Activated naive CD8-positive, alpha-beta T cell treated with anti-CD3 and anti-CD28 coated beads, Interleukin-2, amount 50 U/mL, for 24 hours (primary cell): ENCODE measurements at regions not wholly inside any gene's neighbourhood (a gene's known extent, or its start where the extent isn't known, plus 50 kb on each side); places are given as distances from the start of the nearest gene placed in this dataset.
"Not testable (repeated sequence)": the region's sequence is repeated elsewhere in the genome, so short reads cannot be mapped to it uniquely, and the experiment has no call there.

Experiments used
- ATAC-seq: fragments of 150-1000 bp; cut with Tn5 transposase; one replicate; pipeline ENCODE4 v1.10.0; 2021
- DNase-seq: peaks from one replicate; pipeline ENCODE4 v3.0.0; 2021
- H3K27ac Mint-ChIP-seq: one replicate; pipeline ENCODE4 v1.8.0; 2021; ENCODE audit warnings: mild to moderate bottlenecking, mixed read lengths
- H3K27me3 Mint-ChIP-seq: one replicate; pipeline ENCODE4 v1.8.0; 2021; ENCODE audit warnings: mixed read lengths
- H3K36me3 Mint-ChIP-seq: one replicate; pipeline ENCODE4 v1.8.0; 2021; ENCODE audit warnings: low read depth, mixed read lengths
- H3K4me1 Mint-ChIP-seq: one replicate; pipeline ENCODE4 v1.8.0; 2021; ENCODE audit warnings: mixed read lengths
- H3K4me3 Mint-ChIP-seq: one replicate; pipeline ENCODE4 v1.8.0; 2021; ENCODE audit warnings: mild to moderate bottlenecking, moderate library complexity, mixed read lengths
- H3K9me3 Mint-ChIP-seq: one replicate; pipeline ENCODE4 v1.8.0; 2021; ENCODE audit warnings: mixed read lengths

DNA sequence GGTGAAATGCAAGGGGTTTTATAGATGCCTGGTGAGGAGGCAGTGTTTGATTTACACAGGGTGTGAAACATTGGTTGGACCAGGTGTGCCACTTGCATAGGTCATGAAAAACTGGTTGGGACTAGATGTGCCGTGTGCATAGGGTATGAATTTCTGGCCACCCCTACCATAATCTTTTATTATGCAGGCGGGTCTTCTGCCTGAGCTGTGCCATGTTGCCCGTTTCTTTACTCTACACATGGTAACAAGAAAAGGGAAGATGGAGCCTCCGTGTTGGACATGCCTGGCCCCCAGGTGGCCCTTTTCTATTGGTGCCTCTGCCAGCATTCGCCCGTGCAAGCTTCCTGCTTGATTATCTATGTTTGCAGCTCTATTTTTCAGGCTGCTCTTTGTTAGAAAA lies 805.4 kb downstream of the TRIB2 start:
- Mint-ChIP-seq H3K36me3 (no peaks in the 10 kb centered on the region), H3K9me3 (no peaks in the 10 kb centered on the region), H3K27me3 (no peaks in the 10 kb centered on the region), H3K4me3 (no peak overlapping the region), H3K27ac (no peak overlapping the region), H3K4me1 (no peaks in the 10 kb centered on the region)
- DNase-seq = no peak
- ATAC-seq = no peak

DNA sequence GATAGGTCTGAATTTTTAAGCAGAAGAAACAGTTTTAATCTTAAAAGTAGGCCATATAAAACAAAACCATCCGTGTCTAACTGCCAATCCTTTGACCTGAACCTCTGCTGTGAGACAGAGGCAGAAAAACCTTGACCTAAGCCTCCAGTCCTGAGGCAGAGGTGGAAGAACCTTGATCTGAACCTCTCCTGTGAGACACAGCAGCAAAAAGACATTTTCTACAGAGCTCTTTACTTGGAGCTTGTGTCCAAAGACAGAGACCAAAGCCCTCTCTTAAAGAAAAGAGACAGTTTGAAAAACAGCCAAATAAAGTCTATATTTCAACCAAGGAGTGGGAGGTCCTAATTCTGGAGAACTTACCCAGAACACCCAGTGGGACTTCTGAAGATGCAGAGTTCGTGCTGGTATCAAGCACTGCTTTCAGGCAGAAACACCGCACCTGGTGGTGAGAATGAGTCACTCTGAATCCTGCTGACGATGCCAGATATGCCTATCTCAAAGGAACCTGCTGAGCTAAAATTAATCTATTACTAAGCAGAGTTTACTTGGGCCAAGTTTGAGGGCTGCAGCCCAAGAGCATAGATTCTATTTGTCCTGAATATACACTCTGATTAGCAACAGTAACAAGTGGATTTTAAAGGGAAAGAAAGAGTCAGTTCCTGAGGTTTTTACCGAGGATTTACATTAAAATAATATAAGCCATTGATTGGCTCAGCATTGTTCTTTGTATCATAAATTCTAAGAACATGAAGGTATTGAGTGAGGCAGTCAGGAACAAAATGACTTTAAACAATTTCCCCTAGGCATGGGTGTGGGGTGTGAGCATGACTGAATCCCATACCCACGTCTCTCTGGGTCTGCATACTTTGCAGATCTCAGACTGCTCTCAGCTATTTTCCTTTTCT lies 806.4 kb downstream of the TRIB2 start:
- no peak for ATAC-seq
- Mint-ChIP-seq H3K9me3 (no peaks in the 10 kb centered on the region), H3K27me3 (no peaks in the 10 kb centered on the region), H3K4me3 (no peak overlapping the region), H3K27ac (no peak overlapping the region), H3K36me3 (no peaks in the 10 kb centered on the region), H3K4me1 (no peaks in the 10 kb centered on the region)
- no peak for DNase-seq

DNA sequence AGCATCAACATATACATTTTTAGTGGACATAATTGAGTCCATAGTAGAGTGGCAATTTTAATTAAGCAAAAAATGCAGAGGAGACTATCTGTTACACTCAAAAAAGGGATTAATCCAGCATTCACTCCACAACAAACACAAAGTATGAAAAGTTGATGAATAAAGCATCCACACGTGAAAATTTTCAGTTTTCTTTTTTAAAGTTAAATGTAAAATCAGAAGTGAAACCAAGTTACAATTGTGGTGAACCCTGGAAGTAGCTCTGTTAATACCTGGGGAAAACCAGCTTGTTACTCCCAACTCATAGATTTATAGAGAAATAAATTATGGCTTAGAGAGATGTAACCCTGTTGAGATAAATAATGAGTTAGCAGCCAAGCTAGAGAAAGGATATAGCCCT lies 807.8 kb downstream of the TRIB2 start:
- no peak overlapping the region for H3K27ac Mint-ChIP-seq
- DNase-seq (no peak), ATAC-seq (no peak)
- H3K27me3 Mint-ChIP-seq = no peaks in the 10 kb centered on the region
- H3K36me3 Mint-ChIP-seq = no peaks in the 10 kb centered on the region
- H3K4me3 Mint-ChIP-seq = no peak overlapping the region
- no peaks in the 10 kb centered on the region for H3K4me1 Mint-ChIP-seq
- no peaks in the 10 kb centered on the region for H3K9me3 Mint-ChIP-seq

DNA sequence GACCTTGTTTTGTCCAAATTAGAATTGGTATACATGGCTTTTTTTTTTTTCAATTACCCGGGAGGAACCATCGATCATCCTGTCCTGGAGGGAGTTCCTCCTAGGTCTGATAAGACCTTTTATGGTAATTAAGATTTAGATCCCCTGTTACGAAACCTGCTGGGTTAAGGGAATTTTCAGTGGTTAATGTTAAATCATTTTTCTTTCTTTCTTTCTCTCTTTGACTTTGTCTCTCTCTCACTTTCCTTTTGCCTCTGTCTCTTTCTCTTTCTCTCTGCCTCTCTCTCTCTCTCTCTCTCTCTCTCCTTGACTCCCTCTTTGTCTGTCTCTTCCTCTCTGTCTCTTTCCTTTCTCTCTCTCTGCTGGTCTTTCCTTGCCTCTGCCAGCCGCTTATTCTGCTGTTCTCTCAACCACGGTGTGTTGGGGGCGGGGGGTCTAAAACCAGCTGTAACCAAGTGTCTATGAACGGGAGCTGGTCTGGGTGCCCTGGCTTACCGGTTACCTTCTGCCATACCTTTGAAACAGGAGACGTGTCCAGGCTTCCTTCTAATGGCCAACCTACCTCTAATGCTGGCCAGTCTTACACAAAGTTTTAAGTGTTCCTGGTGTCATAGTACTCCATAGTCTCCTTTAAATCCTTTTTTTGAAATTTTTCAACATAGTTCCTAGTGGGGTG lies 815.1 kb downstream of the TRIB2 start:
- H3K9me3 Mint-ChIP-seq, H3K27me3 Mint-ChIP-seq, DNase-seq, H3K27ac Mint-ChIP-seq, ATAC-seq, H3K4me3 Mint-ChIP-seq, H3K4me1 Mint-ChIP-seq, H3K36me3 Mint-ChIP-seq: not testable (repeated sequence)

DNA sequence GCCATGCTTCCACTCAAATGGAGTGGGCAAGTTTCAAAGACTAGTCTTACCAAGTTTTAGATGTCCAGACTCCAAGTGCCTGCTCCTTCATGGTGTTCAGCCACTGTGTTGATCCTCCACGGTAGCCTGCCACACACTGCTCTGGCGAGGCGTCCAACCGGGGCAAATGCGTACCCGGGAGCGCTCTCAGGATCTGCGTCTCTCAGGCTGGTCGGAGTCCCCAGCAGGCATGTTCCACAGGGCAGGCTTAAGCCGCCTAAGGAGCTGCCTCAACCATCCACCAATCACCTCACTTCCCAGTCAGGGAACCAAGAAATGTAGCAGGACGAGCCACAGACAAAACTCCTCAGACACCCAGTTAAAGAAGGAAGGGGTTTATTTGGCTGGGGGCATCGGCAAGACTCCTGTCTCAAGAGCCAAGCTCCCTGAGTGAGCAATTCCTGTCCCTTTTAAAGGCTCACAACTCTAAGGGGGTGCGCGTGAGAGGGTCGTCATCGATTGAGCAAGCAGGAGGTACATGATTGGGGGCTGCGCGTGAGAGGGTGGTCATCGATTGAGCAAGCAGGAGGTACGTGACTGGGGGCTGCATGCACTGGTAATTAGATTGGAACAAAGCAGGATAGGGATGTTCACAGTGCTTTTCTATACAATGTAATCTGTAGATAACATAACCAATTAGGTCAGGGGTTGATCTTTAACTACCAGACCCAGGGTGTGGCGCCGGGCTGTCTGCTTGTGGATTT lies 816.2 kb downstream of the TRIB2 start:
- not testable (repeated sequence) for H3K27ac Mint-ChIP-seq, ATAC-seq, H3K9me3 Mint-ChIP-seq, DNase-seq, H3K4me3 Mint-ChIP-seq, H3K27me3 Mint-ChIP-seq, H3K4me1 Mint-ChIP-seq, H3K36me3 Mint-ChIP-seq

DNA sequence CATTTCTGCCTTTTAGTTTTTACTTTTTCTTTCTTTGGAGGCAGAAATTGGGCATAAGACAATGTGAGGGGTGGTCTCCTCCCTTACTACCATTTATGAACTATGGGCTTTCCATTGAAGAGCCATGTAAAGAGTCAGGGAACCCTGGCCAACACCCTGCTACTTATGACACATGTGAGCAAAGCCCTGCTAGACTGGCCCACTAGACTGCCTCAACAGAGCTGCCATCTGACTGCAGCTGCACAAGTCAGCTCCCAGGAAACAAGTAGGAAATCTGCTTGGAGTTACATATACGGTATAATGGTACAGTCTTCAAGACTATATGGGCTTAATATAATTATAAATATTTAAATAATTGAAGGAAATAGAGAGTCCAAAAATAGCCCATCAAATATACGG lies 816.8 kb downstream of the TRIB2 start:
- no peaks in the 10 kb centered on the region for H3K9me3 Mint-ChIP-seq
- H3K27me3 Mint-ChIP-seq = no peaks in the 10 kb centered on the region
- no peak overlapping the region for H3K27ac Mint-ChIP-seq
- ATAC-seq (no peak), DNase-seq (no peak)
- no peak overlapping the region for H3K4me3 Mint-ChIP-seq
- H3K4me1 Mint-ChIP-seq = no peaks in the 10 kb centered on the region
- H3K36me3 Mint-ChIP-seq = no peaks in the 10 kb centered on the region

DNA sequence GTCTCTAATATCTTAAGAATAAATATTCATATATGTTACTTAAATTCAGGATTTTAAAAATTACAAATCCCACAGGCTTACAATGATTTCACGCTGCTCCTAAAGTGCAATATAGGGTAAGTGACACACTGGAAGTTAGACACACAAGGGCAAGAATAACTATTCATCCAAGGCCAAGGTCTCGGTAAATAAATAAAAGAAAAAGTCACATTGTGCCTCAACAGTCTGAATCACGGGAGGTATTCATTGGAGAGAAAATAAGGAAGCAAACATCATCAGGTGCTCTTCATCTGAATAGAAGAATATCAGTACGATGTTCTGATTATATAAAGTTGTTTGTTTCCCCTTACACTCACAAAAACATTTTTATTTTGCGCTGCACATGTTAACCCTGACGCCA lies 820.2 kb downstream of the TRIB2 start:
- Mint-ChIP-seq H3K36me3 (no peaks in the 10 kb centered on the region), H3K9me3 (no peaks in the 10 kb centered on the region), H3K27me3 (no peaks in the 10 kb centered on the region), H3K4me1 (no peaks in the 10 kb centered on the region), H3K4me3 (no peak overlapping the region), H3K27ac (no peak overlapping the region)
- DNase-seq (no peak), ATAC-seq (no peak)

DNA sequence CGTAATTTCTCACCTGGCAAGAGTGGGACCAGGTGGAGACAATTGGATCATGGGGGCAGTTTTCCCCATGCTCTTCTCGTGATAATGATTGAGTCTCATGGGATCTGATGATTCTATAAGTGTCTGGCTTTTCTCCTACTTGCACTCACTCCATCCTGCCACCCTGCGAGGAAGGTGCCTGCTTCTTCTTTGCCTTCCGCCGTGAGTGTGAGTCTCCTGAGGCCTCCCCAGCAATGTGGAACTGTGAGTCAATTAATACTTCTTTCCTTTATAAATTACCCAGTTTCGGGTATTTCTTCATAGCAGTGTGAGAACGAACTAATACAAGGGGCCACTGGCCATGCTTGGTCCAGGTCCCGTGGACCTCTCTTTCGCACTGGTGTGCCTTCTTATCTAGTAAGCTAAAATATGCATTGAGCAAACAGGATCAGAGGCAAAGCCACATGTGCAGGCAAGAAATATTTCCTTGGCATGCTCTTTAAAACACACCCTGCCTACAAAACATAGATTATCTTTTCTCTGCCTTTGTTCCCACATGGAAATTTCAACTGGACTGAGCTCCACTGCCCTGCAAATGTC lies 821.1 kb downstream of the TRIB2 start:
- Mint-ChIP-seq H3K4me1 (no peaks in the 10 kb centered on the region), H3K4me3 (no peak overlapping the region), H3K9me3 (no peaks in the 10 kb centered on the region), H3K36me3 (no peaks in the 10 kb centered on the region), H3K27ac (no peak overlapping the region), H3K27me3 (no peaks in the 10 kb centered on the region)
- DNase-seq (no peak), ATAC-seq (no peak)

DNA sequence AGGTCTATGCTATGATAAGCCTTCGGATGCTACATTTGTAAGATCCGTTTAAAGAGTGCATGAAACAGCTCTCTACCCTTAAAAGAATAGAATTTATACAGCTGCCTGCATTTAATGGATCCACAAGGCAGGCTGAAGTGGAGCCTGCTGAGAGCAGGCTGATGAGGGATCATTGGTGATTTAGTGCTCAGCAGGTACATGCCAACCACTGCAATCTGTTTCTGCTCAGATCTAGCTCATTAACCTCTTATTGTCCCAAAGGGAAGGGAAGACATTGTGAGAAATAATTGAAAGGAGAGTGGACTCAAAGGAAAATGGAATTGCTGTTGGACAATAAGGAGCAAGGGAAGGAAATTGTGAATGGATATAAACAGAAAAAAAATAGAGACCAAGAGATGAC lies 822.6 kb downstream of the TRIB2 start:
- Mint-ChIP-seq H3K36me3 (no peaks in the 10 kb centered on the region), H3K27me3 (no peaks in the 10 kb centered on the region), H3K4me1 (no peaks in the 10 kb centered on the region), H3K9me3 (no peaks in the 10 kb centered on the region), H3K4me3 (no peak overlapping the region), H3K27ac (no peak overlapping the region)
- ATAC-seq = no peak
- DNase-seq = no peak

DNA sequence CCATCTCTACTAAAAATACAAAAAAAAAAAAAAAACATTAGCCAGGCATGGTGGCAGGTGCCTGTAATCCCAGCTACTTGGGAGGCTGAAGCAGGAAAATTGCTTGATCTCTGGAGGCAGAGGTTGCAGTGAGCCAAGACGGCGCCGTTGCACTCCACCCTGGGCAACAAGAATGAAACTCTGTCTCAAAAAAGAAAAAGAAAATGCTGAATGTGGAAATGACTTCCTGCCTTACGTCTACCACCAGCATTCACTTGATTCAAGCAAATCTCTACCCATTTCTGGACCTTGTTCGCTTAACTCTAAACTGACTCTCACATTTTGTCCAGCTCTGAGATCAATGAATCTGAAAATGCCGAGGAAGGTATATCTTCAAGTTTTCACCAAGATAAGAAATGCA lies 825.3 kb downstream of the TRIB2 start:
- Mint-ChIP-seq H3K4me3 (no peak overlapping the region), H3K9me3 (no peaks in the 10 kb centered on the region), H3K27me3 (no peaks in the 10 kb centered on the region), H3K36me3 (no peaks in the 10 kb centered on the region), H3K4me1 (no peaks in the 10 kb centered on the region), H3K27ac (no peak overlapping the region)
- DNase-seq (no peak), ATAC-seq (no peak)

DNA sequence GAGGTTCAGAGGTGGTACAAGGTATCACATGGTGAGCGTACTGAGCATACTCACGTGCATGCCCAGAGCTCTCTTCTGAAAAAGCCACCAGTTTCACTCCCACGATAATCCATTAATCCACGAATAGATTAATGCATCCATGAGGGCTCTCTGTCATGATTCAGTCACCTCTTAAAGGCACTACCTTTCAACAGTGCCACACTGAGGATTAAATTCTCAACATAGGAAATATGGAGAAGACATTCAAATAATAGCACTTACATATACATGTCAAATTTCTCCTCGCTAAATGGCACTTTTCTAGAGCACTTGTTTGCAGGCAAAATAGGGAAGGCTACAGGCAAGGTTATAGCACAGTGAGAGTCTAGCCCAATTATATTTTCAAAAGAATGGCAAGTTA lies 825.9 kb downstream of the TRIB2 start:
- Mint-ChIP-seq H3K9me3 (no peaks in the 10 kb centered on the region), H3K4me3 (no peak overlapping the region), H3K4me1 (no peaks in the 10 kb centered on the region), H3K27me3 (no peaks in the 10 kb centered on the region), H3K36me3 (no peaks in the 10 kb centered on the region), H3K27ac (no peak overlapping the region)
- ATAC-seq (no peak), DNase-seq (no peak)

DNA sequence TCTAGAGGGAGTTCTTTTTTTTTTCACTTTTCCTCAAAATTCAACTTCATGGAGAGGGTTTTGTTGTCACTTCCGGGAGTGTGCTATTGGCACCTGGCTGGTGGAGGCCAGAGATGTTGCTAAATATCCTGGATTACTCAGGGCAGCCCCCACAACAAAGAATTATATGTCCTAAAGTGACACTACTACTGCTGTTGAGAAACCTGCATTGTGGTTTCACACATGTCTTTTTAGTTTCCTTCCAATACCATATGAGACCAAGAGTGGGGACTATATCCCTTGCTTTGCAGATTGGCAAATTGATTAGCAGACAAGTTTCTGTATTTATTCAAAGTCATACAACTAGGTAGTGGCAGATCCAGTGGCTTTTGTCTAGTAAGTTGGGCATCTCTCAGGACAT lies 826.8 kb downstream of the TRIB2 start:
- DNase-seq = no peak
- H3K27me3 Mint-ChIP-seq = no peaks in the 10 kb centered on the region
- no peak overlapping the region for H3K27ac Mint-ChIP-seq
- H3K9me3 Mint-ChIP-seq = no peaks in the 10 kb centered on the region
- H3K36me3 Mint-ChIP-seq = no peaks in the 10 kb centered on the region
- no peak overlapping the region for H3K4me3 Mint-ChIP-seq
- no peaks in the 10 kb centered on the region for H3K4me1 Mint-ChIP-seq
- ATAC-seq = no peak

DNA sequence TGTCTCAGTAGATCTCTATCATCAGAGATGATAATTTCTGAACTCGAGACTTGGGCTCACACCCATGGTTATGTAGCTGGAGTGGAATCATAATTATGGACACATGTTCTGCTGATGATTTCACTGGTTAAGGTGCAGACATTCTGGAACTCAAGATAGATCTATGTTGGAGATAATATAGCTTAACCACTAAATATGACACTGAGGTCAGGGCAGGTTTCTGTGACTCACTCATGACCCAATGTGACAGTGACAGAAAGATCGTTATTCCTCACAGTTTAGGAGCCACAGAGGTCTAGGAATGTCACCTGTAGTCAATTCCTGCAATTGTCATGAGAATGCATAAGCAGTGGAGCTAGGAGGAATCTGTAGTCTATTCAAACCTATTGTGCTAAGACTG lies 828.6 kb downstream of the TRIB2 start:
- no peak for ATAC-seq
- no peak overlapping the region for H3K4me3 Mint-ChIP-seq
- DNase-seq = no peak

DNA sequence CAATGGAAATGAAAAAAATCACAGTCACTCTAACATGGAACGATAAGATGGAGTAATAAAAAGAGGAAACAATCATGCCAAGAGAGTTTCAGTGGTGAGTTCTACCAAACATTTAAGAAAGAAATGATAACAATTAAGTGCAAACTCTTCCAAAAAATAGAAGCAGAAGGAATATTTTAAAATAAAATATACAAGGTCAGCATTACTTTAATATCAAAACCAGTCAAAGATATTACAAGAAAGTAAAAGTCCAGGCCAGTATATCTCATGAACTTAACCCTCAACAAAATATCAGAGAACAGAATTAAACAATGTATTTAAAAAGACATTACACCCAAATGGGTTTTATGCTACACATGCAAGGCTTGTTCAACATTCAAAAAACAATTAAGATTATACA lies 829.4 kb downstream of the TRIB2 start:
- H3K27ac Mint-ChIP-seq = no peak overlapping the region
- H3K9me3 Mint-ChIP-seq = peaks cover 4% of the 10 kb centered on the region
- DNase-seq = no peak

More for the DNA sequence above, 828.6 kb downstream of the TRIB2 start:
- no peaks in the 10 kb centered on the region for H3K27me3 Mint-ChIP-seq
- no peak overlapping the region for H3K27ac Mint-ChIP-seq
- H3K9me3 Mint-ChIP-seq = peaks cover 4% of the 10 kb centered on the region
- no peaks in the 10 kb centered on the region for H3K4me1 Mint-ChIP-seq
- no peaks in the 10 kb centered on the region for H3K36me3 Mint-ChIP-seq

More for the DNA sequence above, 829.4 kb downstream of the TRIB2 start:
- no peak for ATAC-seq
- no peaks in the 10 kb centered on the region for H3K4me1 Mint-ChIP-seq
- H3K27me3 Mint-ChIP-seq = no peaks in the 10 kb centered on the region
- H3K4me3 Mint-ChIP-seq = no peak overlapping the region
- no peaks in the 10 kb centered on the region for H3K36me3 Mint-ChIP-seq
